SK-N-SH (cell line): ENCODE measurements at regions not wholly inside any gene's neighbourhood (a gene's known extent, or its start where the extent isn't known, plus 50 kb on each side); places are given as distances from the start of the nearest gene placed in this dataset.

Experiments used
- CTCF ChIA-PET: fragments of 300-600, 350-600 bp; formaldehyde crosslinking; extraction: SDS; loops from one replicate; lab custom pipeline; 2021; lab: Yijun Ruan, JAX
- POLR2A ChIA-PET: fragments of 350-600 bp; sonication (Branson Sonifier 250); formaldehyde crosslinking; extraction: SDS; loops from one replicate; lab custom pipeline; 2020; ENCODE audit warnings: antibody characterized with exemption, inconsistent platforms; lab: Yijun Ruan, JAX
- DNase-seq: peaks from one replicate; pipeline ENCODE4 v3.0.0; 2012
- H2AFZ ChIP-seq: fragments of 200-600 bp; sonication (generic); 2 replicates; pipeline ENCODE4 v1.8.1; 2016; ENCODE audit warnings: antibody characterized with exemption, mild to moderate bottlenecking, low read depth
- H3F3A ChIP-seq: fragments of 200-600 bp; sonication (generic); replicated peaks from 2 replicates; pipeline ENCODE3; 2016; ENCODE audit warnings: antibody characterized with exemption, mild to moderate bottlenecking; ENCODE audit not compliant: insufficient read depth
- H3K27ac ChIP-seq, 2 experiments: fragments of 200-500 bp in 1 of 2; fragments of 200-600 bp in 1 of 2; sonication (Bioruptor generic) in 1 of 2; sonication (generic), shearing (Covaris generic) in 1 of 2; 2 replicates each; pipeline versions ENCODE4 v1.5.1 to v1.6.1; 2014 to 2016; ENCODE audit warnings: low read depth in 2 of 2, inconsistent platforms in 1 of 2, low read length in 1 of 2, mild to moderate bottlenecking in 1 of 2, mixed read lengths in 1 of 2
- H3K27me3 ChIP-seq: fragments of 200-600 bp; sonication (generic), shearing (Covaris generic); 2 replicates; pipeline ENCODE4 v1.6.1; 2016; ENCODE audit warnings: mixed run types; ENCODE audit not compliant: insufficient read depth
- H3K36me3 ChIP-seq, 2 experiments: fragments of 200-500 bp in 1 of 2; fragments of 200-600 bp in 1 of 2; sonication (Bioruptor generic) in 1 of 2; sonication (generic) in 1 of 2; replicated peaks in 1 of 2; 2 replicates each; pipeline versions ENCODE3 to v1.5.1; 2014 to 2016; ENCODE audit warnings: low read length in 1 of 2, mild to moderate bottlenecking in 1 of 2; ENCODE audit not compliant: insufficient read depth in 2 of 2, control insufficient read depth in 1 of 2
- H3K4me1 ChIP-seq, 2 experiments: fragments of 200-500 bp in 1 of 2; fragments of 200-600 bp in 1 of 2; sonication (Bioruptor generic) in 1 of 2; sonication (generic), shearing (Covaris generic) in 1 of 2; 2 replicates each; pipeline versions ENCODE4 v1.5.1 to v1.6.1; 2014 to 2016; ENCODE audit warnings: low read depth in 1 of 2, low read length in 1 of 2, mixed run types in 1 of 2; ENCODE audit not compliant: insufficient read depth in 2 of 2, control insufficient read depth in 1 of 2
- H3K4me2 ChIP-seq: fragments of 200-600 bp; sonication (generic), shearing (Covaris generic); 2 replicates; pipeline ENCODE4 v1.6.1; 2017; ENCODE audit warnings: mixed run types
- H3K4me3 ChIP-seq, 2 experiments: fragments of 200-500 bp in 1 of 2; fragments of 200-600 bp in 1 of 2; sonication (Bioruptor generic) in 1 of 2; sonication (generic), shearing (Covaris generic) in 1 of 2; 2 replicates each; pipeline versions ENCODE4 v1.5.1 to v1.8.1; 2014 to 2016; ENCODE audit warnings: low read depth in 2 of 2, inconsistent platforms in 1 of 2, low read length in 1 of 2, mild to moderate bottlenecking in 1 of 2, mixed read lengths in 1 of 2, moderate library complexity in 1 of 2
- H3K79me2 ChIP-seq: fragments of 200-600 bp; sonication (generic); 2 replicates; pipeline ENCODE4 v1.8.1; 2017; ENCODE audit warnings: mild to moderate bottlenecking; ENCODE audit not compliant: insufficient read depth
- H3K9ac ChIP-seq: fragments of 200-600 bp; sonication (generic); 2 replicates; pipeline ENCODE4 v1.6.1; 2017; ENCODE audit warnings: mixed run types
- H3K9me2 ChIP-seq: fragments of 200-600 bp; sonication (generic); 2 replicates; pipeline ENCODE4 v1.6.1; 2017; ENCODE audit warnings: mixed run types
- H3K9me3 ChIP-seq: fragments of 200-600 bp; sonication (generic); 2 replicates; pipeline ENCODE4 v1.6.1; 2017; ENCODE audit warnings: mixed run types, mild to moderate bottlenecking, moderate library complexity
- H4K20me1 ChIP-seq: fragments of 200-600 bp; sonication (generic); 2 replicates; pipeline ENCODE4 v1.6.1; 2017; ENCODE audit warnings: mild to moderate bottlenecking, mixed run types; ENCODE audit not compliant: insufficient read depth
- CHD2 ChIP-seq: fragments of 150-350 bp; IDR thresholded peaks from 2 replicates; pipeline ENCODE4 v1.6.1; 2018; ENCODE audit warnings: low read length; ENCODE audit not compliant: partially characterized antibody
- ELF1 ChIP-seq: IDR thresholded peaks from 2 replicates; pipeline ENCODE4 v1.4.0; 2012
- EP300 ChIP-seq, 2 experiments: IDR thresholded peaks; 2 replicates each; pipeline versions ENCODE4 v1.4.0 to v1.6.1; 2012; ENCODE audit warnings: borderline replicate concordance in 1 of 2, low read depth in 1 of 2, low read length in 1 of 2
- EZH2phosphoT487 ChIP-seq: fragments of 200-600 bp; sonication (generic); IDR thresholded peaks from 2 replicates; pipeline ENCODE4 v1.6.1; 2017; ENCODE audit warnings: low read depth, mixed run types, mild to moderate bottlenecking, antibody characterized with exemption, moderate library complexity, borderline replicate concordance
- FOXJ3 ChIP-seq: sonication (generic); formaldehyde crosslinking; IDR thresholded peaks from 2 replicates; pipeline ENCODE4 v1.5.1; 2020; ENCODE audit warnings: mild to moderate bottlenecking, missing genetic modification reagents
- FOXM1 ChIP-seq: IDR thresholded peaks from 2 replicates; pipeline ENCODE4 v1.4.0; 2012; ENCODE audit warnings: low read depth, mild to moderate bottlenecking
- GATA2 ChIP-seq: sonication (generic); formaldehyde crosslinking; IDR thresholded peaks from 2 replicates; pipeline ENCODE4 v1.5.0; 2020; ENCODE audit warnings: mild to moderate bottlenecking, missing genetic modification reagents
- JUND ChIP-seq: IDR thresholded peaks from 2 replicates; pipeline ENCODE4 v1.4.0; 2012
- MEF2A ChIP-seq: IDR thresholded peaks from 2 replicates; pipeline ENCODE4 v1.4.0; 2012; ENCODE audit warnings: low read depth, borderline replicate concordance
- NRF1 ChIP-seq: IDR thresholded peaks from 2 replicates; pipeline ENCODE4 v1.6.1; 2012; ENCODE audit warnings: low read depth, mild to moderate bottlenecking, low read length
- POLR2AphosphoS5 ChIP-seq: IDR thresholded peaks from 2 replicates; pipeline ENCODE4 v1.6.1; 2012; ENCODE audit warnings: low read depth, low read length
- RAD21 ChIP-seq: IDR thresholded peaks from 2 replicates; pipeline ENCODE4 v1.6.1; 2012; ENCODE audit warnings: mild to moderate bottlenecking, low read length
- RFX5 ChIP-seq: IDR thresholded peaks from 2 replicates; pipeline ENCODE4 v1.6.1; 2012; ENCODE audit warnings: mild to moderate bottlenecking, improper control_type of control experiment, low read length
- SIN3A ChIP-seq: IDR thresholded peaks from 2 replicates; pipeline ENCODE4 v1.6.1; 2012; ENCODE audit warnings: low read depth, mild to moderate bottlenecking, low read length, moderate library complexity, borderline replicate concordance
- SMC3 ChIP-seq: IDR thresholded peaks from 2 replicates; pipeline ENCODE4 v1.6.1; 2012; ENCODE audit warnings: low read depth, low read length, improper control_type of control experiment
- TAF1 ChIP-seq: IDR thresholded peaks from 2 replicates; pipeline ENCODE4 v1.6.1; 2012; ENCODE audit warnings: low read depth, mild to moderate bottlenecking, low read length, moderate library complexity, borderline replicate concordance
- TCF12 ChIP-seq: IDR thresholded peaks from 2 replicates; pipeline ENCODE4 v1.4.0; 2012
- TEAD4 ChIP-seq: IDR thresholded peaks from 2 replicates; pipeline ENCODE4 v1.4.0; 2012; ENCODE audit warnings: mild to moderate bottlenecking, borderline replicate concordance; ENCODE audit not compliant: insufficient read depth
- USF1 ChIP-seq: IDR thresholded peaks from 2 replicates; pipeline ENCODE4 v1.4.0; 2012; ENCODE audit warnings: low read depth, borderline replicate concordance
- USF2 ChIP-seq: fragments of 150-350 bp; IDR thresholded peaks from 2 replicates; pipeline ENCODE4 v1.6.1; 2017; ENCODE audit warnings: antibody characterized with exemption, low read length, low read depth, borderline replicate concordance
- YY1 ChIP-seq: IDR thresholded peaks from 2 replicates; pipeline ENCODE4 v1.4.0; 2012; ENCODE audit warnings: low read depth, mild to moderate bottlenecking
- WGBS: methylation state at CpG from one replicate; pipeline ENCODE4 v1.1.6; 2017; ENCODE audit warnings: low lambda C conversion rate; 5-methylcytosine and 5-hydroxymethylcytosine counted together
- TF ChIP-seq, protein P1 (sequence below): IDR thresholded peaks from 2 replicates; pipeline ENCODE4 v1.4.0; 2012; ENCODE audit warnings: low read depth
- TF ChIP-seq, protein P2 (sequence below): IDR thresholded peaks from 2 replicates; pipeline ENCODE4 v1.4.0; 2012; ENCODE audit warnings: low read depth, borderline replicate concordance

DNA sequence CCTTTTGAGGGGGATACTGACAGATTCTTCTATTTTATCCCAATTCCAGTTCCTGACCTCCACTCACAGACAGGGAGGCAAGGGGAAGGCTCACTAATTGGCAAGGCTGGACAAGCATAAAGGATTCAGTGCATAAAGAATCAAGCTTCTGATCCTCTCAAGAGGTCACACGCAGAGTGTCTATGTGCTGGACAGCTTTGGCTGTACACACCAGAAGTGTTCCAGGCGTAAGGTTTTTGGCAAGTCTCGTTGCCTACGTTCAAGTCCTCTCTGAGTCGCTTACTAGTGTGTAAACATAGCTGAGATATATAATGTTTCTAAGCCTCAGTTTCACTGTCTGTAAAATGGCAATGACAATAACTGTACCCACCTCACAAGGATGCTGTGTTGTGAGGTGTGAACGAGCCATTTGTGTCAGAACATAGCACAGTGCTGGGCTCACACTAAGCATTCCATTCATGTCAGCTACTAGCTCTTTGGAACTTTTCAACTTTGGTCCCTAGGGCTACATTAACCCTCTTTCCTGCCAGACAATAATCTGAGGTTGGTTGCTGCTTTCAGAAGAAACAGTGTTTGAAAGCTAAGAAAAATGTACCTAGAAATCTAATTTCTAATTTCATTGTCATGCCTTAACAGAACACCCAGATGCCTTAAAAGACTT lies 52.1 kb downstream of the PALM2AKAP2 start:
- POLR2A ChIA-PET = no interaction called here
- no peaks in the 10 kb centered on the region for H3K9me3 ChIP-seq
- no peaks in the 10 kb centered on the region for H3K4me1 ChIP-seq
- peaks cover 64% of the 10 kb centered on the region for H3K79me2 ChIP-seq
- H3K27ac ChIP-seq = no peak overlapping the region
- peaks cover 0 to 12% of the 10 kb centered on the region in 2 experiments for H3K36me3 ChIP-seq
- peaks cover 11% of the 10 kb centered on the region; the same call in 1 of the 2 replicates for H4K20me1 ChIP-seq
- WGBS = 74% methylated on average over 6 of the region's 6 CpGs
- H2AFZ ChIP-seq = no peak overlapping the region
- no peaks in the 10 kb centered on the region for H3K27me3 ChIP-seq
- H3K4me2 ChIP-seq = no peak overlapping the region
- TF ChIP-seq POLR2AphosphoS5 (no peak), CHD2 (no peak), EZH2phosphoT487 (no peak), FOXM1 (no peak), GATA2 (CRISPR knock-in tag) (no peak), YY1 (no peak), NRF1 (no peak), USF2 (no peak), JUND (no peak), TCF12 (no peak), RFX5 (no peak), SMC3 (no peak), EP300 (IDR thresholded peaks at IDR 0.05; ENCODE audit: borderline replicate concordance in 1 of 2, low read depth in 1 of 2, low read length in 1 of 2) (no peak), MEF2A (no peak)
- TF ChIP-seq, protein P1, sequence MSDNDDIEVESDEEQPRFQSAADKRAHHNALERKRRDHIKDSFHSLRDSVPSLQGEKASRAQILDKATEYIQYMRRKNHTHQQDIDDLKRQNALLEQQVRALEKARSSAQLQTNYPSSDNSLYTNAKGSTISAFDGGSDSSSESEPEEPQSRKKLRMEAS = no peak
- TF ChIP-seq, protein P2, sequence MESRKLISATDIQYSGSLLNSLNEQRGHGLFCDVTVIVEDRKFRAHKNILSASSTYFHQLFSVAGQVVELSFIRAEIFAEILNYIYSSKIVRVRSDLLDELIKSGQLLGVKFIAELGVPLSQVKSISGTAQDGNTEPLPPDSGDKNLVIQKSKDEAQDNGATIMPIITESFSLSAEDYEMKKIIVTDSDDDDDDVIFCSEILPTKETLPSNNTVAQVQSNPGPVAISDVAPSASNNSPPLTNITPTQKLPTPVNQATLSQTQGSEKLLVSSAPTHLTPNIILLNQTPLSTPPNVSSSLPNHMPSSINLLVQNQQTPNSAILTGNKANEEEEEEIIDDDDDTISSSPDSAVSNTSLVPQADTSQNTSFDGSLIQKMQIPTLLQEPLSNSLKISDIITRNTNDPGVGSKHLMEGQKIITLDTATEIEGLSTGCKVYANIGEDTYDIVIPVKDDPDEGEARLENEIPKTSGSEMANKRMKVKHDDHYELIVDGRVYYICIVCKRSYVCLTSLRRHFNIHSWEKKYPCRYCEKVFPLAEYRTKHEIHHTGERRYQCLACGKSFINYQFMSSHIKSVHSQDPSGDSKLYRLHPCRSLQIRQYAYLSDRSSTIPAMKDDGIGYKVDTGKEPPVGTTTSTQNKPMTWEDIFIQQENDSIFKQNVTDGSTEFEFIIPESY = no peak
- no peaks in the 10 kb centered on the region for H3K9me2 ChIP-seq
- H3K9ac ChIP-seq = no peak overlapping the region
- CTCF ChIA-PET = interaction anchor here (0.9 kb wide), 1 partner anchor 257 kb away, joined by 3 read pairs; no protein-coding TSS in a partner anchor
- DNase-seq = no peak
- no peak overlapping the region for H3K4me3 ChIP-seq
- no peaks in the 10 kb centered on the region for H3F3A ChIP-seq

DNA sequence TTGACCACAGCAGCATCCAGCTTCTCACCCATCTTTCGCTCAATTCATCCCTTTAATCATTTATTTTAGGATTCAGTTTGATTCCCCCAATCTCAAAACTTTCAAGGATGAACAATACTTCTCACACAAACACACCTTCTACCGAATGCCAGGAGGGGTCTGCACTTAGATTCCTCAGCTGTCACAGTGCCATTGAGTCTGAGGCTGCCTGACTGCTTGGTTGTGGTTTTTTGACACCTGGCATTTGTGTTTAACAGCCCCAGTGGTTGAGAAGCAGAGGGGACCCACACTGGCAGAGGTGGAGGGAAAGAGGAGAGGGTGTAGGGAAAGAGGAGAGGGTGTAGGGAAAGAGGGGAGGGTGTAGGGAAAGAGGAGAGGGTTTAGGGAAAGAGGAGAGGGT lies 54.9 kb downstream of the PALM2AKAP2 start:
- Histone ChIP-seq H3K36me3 (peaks cover 0 to 12% of the 10 kb centered on the region in 2 experiments), H3F3A (no peaks in the 10 kb centered on the region), H3K9me3 (no peaks in the 10 kb centered on the region), H3K4me3 (no peak overlapping the region), H3K9me2 (no peaks in the 10 kb centered on the region), H3K79me2 (peaks cover 50% of the 10 kb centered on the region), H3K4me2 (no peak overlapping the region), H3K27me3 (no peaks in the 10 kb centered on the region), H3K27ac (no peak overlapping the region), H2AFZ (no peak overlapping the region), H3K9ac (no peak overlapping the region)
- POLR2A ChIA-PET = no interaction called here
- DNase-seq = no peak
- CTCF ChIA-PET = no interaction called here
- 36% methylated on average over 2 of the region's 2 CpGs for WGBS
- TF ChIP-seq ELF1 (no peak), USF1 (no peak), RAD21 (no peak), TAF1 (no peak), JUND (no peak), USF2 (no peak), NRF1 (no peak), POLR2AphosphoS5 (no peak), YY1 (no peak), SIN3A (no peak), FOXJ3 (CRISPR knock-in tag) (no peak), SMC3 (no peak), TEAD4 (no peak)
- TF ChIP-seq, protein P1 = no peak
- TF ChIP-seq, all 33 proteins: peak for 0
- no peaks in the 10 kb centered on the region for H3K4me1 ChIP-seq
- H4K20me1 ChIP-seq = peaks cover 11% of the 10 kb centered on the region; the same call in 1 of the 2 replicates
